ENCODE measurements at regions not wholly inside any gene's neighbourhood (a gene's known extent, or its start where the extent isn't known, plus 50 kb on each side); places are given as distances from the start of the nearest gene placed in this dataset.

- POLR2A ChIA-PET, result no interaction called here
- ATAC-seq (ENCODE audit: low read depth), result no peak
- Histone ChIP-seq H3K27me3 (replicated peaks in 1 of 4; ENCODE audit: control extremely low read depth in 1 of 4, control insufficient read depth in 3 of 4, insufficient read depth in 4 of 4, low read length in 3 of 4) (peaks cover 0 to 2% (median 0%) of the 10 kb centered on the region in 4 experiments), H3K27ac (ENCODE audit: low read length in 2 of 2) (no peak overlapping the region), H3K9me3 (ENCODE audit: control extremely low read depth in 1 of 3, control insufficient read depth in 2 of 3, insufficient read depth in 1 of 3, low read length in 2 of 3) (no peaks in the 10 kb centered on the region), H3K4me2 (replicated peaks; ENCODE audit: low read depth, low read length, poor library complexity, severe bottlenecking) (no peak overlapping the region), H3K4me1 (ENCODE audit: control insufficient read depth in 2 of 2, insufficient read depth in 2 of 2, low read length in 2 of 2) (no peaks in the 10 kb centered on the region), H4K20me1 (ENCODE audit: control insufficient read depth, insufficient read depth, low read length, poor library complexity, severe bottlenecking) (no peaks in the 10 kb centered on the region), H3K9ac (ENCODE audit: low read length) (no peak overlapping the region), H3K36me3 (replicated peaks in 1 of 2; ENCODE audit: control extremely low read depth in 1 of 2, control insufficient read depth in 1 of 2, extremely low read depth in 1 of 2, insufficient read depth in 2 of 2, low read length in 1 of 2) (no peaks in the 10 kb centered on the region), H3K4me3 (ENCODE audit: control extremely low read depth in 1 of 5, extremely low read depth in 1 of 5, insufficient read depth in 1 of 5, low read depth in 2 of 5, low read length in 4 of 5) (no peak overlapping the region), H3K79me2 (ENCODE audit: control insufficient read depth, insufficient read depth, low read length) (no peaks in the 10 kb centered on the region), H2AFZ (ENCODE audit: insufficient read depth, low read depth, low read length, poor library complexity, severe bottlenecking) (no peak overlapping the region)
- no peak for DNase-seq
- H3K4me1 Mint-ChIP-seq, result no peaks in the 10 kb centered on the region
- H3K27me3 Mint-ChIP-seq, result peaks cover 23% of the 10 kb centered on the region
- CTCF ChIA-PET, result no interaction called here
- no peak for TF ChIP-seq EZH2 (IDR thresholded peaks at IDR 0.05; ENCODE audit: borderline replicate concordance, insufficient read depth, low read depth, low read length, poor library complexity, severe bottlenecking)
- TF ChIP-seq, protein P1, sequence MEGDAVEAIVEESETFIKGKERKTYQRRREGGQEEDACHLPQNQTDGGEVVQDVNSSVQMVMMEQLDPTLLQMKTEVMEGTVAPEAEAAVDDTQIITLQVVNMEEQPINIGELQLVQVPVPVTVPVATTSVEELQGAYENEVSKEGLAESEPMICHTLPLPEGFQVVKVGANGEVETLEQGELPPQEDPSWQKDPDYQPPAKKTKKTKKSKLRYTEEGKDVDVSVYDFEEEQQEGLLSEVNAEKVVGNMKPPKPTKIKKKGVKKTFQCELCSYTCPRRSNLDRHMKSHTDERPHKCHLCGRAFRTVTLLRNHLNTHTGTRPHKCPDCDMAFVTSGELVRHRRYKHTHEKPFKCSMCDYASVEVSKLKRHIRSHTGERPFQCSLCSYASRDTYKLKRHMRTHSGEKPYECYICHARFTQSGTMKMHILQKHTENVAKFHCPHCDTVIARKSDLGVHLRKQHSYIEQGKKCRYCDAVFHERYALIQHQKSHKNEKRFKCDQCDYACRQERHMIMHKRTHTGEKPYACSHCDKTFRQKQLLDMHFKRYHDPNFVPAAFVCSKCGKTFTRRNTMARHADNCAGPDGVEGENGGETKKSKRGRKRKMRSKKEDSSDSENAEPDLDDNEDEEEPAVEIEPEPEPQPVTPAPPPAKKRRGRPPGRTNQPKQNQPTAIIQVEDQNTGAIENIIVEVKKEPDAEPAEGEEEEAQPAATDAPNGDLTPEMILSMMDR (IDR thresholded peaks at IDR 0.05), result no peak
- intact Hi-C loops (cut with micrococcal nuclease), result no loop called here
- H3K27ac Mint-ChIP-seq, result no peak overlapping the region
- H3K9me3 Mint-ChIP-seq (ENCODE audit: insufficient read depth), result no peaks in the 10 kb centered on the region
- H3K4me3 Mint-ChIP-seq, result no peak overlapping the region
- WGBS (ENCODE audit: insufficient coverage), result 89% methylated on average over 2 of the region's 3 CpGs
These were observed 262.3 kb downstream of the TRIB2 start for GRCh38 chr2:12979066-12979465.

DNA sequence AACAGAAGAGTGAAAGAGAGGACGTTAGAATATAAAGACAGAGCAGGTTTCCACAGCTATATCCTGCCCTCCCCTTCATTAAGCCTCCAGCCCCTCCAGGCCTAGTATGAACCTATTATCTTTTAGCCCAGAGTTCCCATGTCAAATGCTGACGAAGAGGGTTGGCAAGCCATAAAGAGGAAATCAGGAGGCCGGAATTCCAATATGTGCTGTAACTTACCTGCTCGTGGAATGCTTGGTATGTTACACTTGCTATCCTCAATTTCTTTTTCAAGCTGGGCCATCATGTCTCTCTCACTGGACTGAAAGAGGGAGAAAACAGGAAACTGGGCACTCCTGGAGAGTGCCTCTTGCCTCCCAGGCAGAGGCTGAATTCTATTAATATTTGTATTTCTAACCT lies 264.1 kb downstream of the TRIB2 start:
- no peaks in the 10 kb centered on the region for H3K79me2 ChIP-seq (ENCODE audit: control insufficient read depth, insufficient read depth, low read length)
- ChIA-PET POLR2A (interaction anchor here (0.7 kb wide), 1 partner anchor 13 kb away, joined by 3 read pairs; no protein-coding TSS in a partner anchor), CTCF (interaction anchor here (0.9 kb wide), 1 partner anchor 50 kb away, joined by 3 read pairs; no protein-coding TSS in a partner anchor)
- no peak overlapping the region for H3K27ac Mint-ChIP-seq
- no peaks in the 10 kb centered on the region for H3K36me3 ChIP-seq (replicated peaks in 1 of 2; ENCODE audit: control extremely low read depth in 1 of 2, control insufficient read depth in 1 of 2, extremely low read depth in 1 of 2, insufficient read depth in 2 of 2, low read length in 1 of 2)
- 100% methylated on average over 1 of the region's 4 CpGs for WGBS (ENCODE audit: insufficient coverage)
- H3K4me1 ChIP-seq (ENCODE audit: control insufficient read depth in 2 of 2, insufficient read depth in 2 of 2, low read length in 2 of 2), result no peaks in the 10 kb centered on the region
- no peaks in the 10 kb centered on the region for H4K20me1 ChIP-seq (ENCODE audit: control insufficient read depth, insufficient read depth, low read length, poor library complexity, severe bottlenecking)
- ATAC-seq (ENCODE audit: low read depth), result no peak
- peaks cover 26% of the 10 kb centered on the region for H3K27me3 Mint-ChIP-seq
- no peak overlapping the region for H3K4me3 ChIP-seq (ENCODE audit: control extremely low read depth in 1 of 5, extremely low read depth in 1 of 5, insufficient read depth in 1 of 5, low read depth in 2 of 5, low read length in 4 of 5)
- no peak overlapping the region for H3K4me2 ChIP-seq (replicated peaks; ENCODE audit: low read depth, low read length, poor library complexity, severe bottlenecking)
- no peaks in the 10 kb centered on the region for H3K4me1 Mint-ChIP-seq
- no peak overlapping the region for H3K27ac ChIP-seq (ENCODE audit: low read length in 2 of 2)
- H3K27me3 ChIP-seq (replicated peaks in 1 of 4; ENCODE audit: control extremely low read depth in 1 of 4, control insufficient read depth in 3 of 4, insufficient read depth in 4 of 4, low read length in 3 of 4), result peaks cover 0 to 2% (median 0%) of the 10 kb centered on the region in 4 experiments
- no peak overlapping the region for H2AFZ ChIP-seq (ENCODE audit: insufficient read depth, low read depth, low read length, poor library complexity, severe bottlenecking)
- intact Hi-C loops (cut with micrococcal nuclease), result no loop called here
- no peaks in the 10 kb centered on the region for H3K9me3 Mint-ChIP-seq (ENCODE audit: insufficient read depth)
- no peak overlapping the region for H3K4me3 Mint-ChIP-seq
- H3K9ac ChIP-seq (ENCODE audit: low read length), result no peak overlapping the region
- no peak for DNase-seq
- TF ChIP-seq, protein P1 (IDR thresholded peaks at IDR 0.05), result no peak
- TF ChIP-seq EZH2 (IDR thresholded peaks at IDR 0.05; ENCODE audit: borderline replicate concordance, insufficient read depth, low read depth, low read length, poor library complexity, severe bottlenecking), result no peak
- H3K9me3 ChIP-seq (ENCODE audit: control extremely low read depth in 1 of 3, control insufficient read depth in 2 of 3, insufficient read depth in 1 of 3, low read length in 2 of 3), result no peaks in the 10 kb centered on the region

Data from B cell (primary cell).